ENCODE measurements at regions not wholly inside any gene's neighbourhood (a gene's known extent, or its start where the extent isn't known, plus 50 kb on each side); places are given as distances from the start of the nearest gene placed in this dataset.

- no peak for DNase-seq
These were observed 862.3 kb upstream of the GCFC2 start for GRCh38 chr2:76572981-76573380.

- no peak for DNase-seq
These were observed 859.1 kb upstream of the GCFC2 start for GRCh38 chr2:76569819-76570218.

- DNase-seq = no peak
These were observed 856.8 kb upstream of the GCFC2 start for GRCh38 chr2:76567478-76567877.

- no peak for DNase-seq
These were observed 854.0 kb upstream of the GCFC2 start for GRCh38 chr2:76564734-76565133.

- DNase-seq = no peak
These were observed 853.0 kb upstream of the GCFC2 start for GRCh38 chr2:76563730-76564129.

GRCh38 chr2:76558157-76558556 lies 847.4 kb upstream of the GCFC2 start:
- no peak for DNase-seq

- no peak for DNase-seq
These were observed 845.3 kb upstream of the GCFC2 start for GRCh38 chr2:76556018-76556417.

GRCh38 chr2:76546207-76546606 lies 835.5 kb upstream of the GCFC2 start:
- no peak for DNase-seq

GRCh38 chr2:76544901-76545300 lies 834.2 kb upstream of the GCFC2 start:
- DNase-seq = no peak

- no peak for DNase-seq
These were observed 806.8 kb upstream of the GCFC2 start for GRCh38 chr2:76517574-76517909.

- DNase-seq = no peak
These were observed 806.3 kb upstream of the GCFC2 start for GRCh38 chr2:76516861-76517573.

GRCh38 chr2:76512201-76512820 lies 801.6 kb upstream of the GCFC2 start:
- DNase-seq = no peak

- DNase-seq = no peak
These were observed 795.8 kb upstream of the GCFC2 start for GRCh38 chr2:76506538-76506937.

GRCh38 chr2:76501641-76502040 lies 790.9 kb upstream of the GCFC2 start:
- no peak for DNase-seq

GRCh38 chr2:76498360-76498759 lies 787.6 kb upstream of the GCFC2 start:
- no peak for DNase-seq

- no peak for DNase-seq
These were observed 780.8 kb upstream of the GCFC2 start for GRCh38 chr2:76491503-76491902.

GRCh38 chr2:76478266-76479035 lies 767.7 kb upstream of the GCFC2 start:
- DNase-seq = no peak

GRCh38 chr2:76472946-76473345 lies 762.2 kb upstream of the GCFC2 start:
- DNase-seq = no peak

- no peak for DNase-seq
These were observed 758.4 kb upstream of the GCFC2 start for GRCh38 chr2:76469066-76469465.

GRCh38 chr2:76467326-76467725 lies 756.6 kb upstream of the GCFC2 start:
- DNase-seq = no peak

GRCh38 chr2:76464310-76464709 lies 753.6 kb upstream of the GCFC2 start:
- DNase-seq = no peak

- no peak for DNase-seq
These were observed 750.7 kb upstream of the GCFC2 start for GRCh38 chr2:76461431-76461830.

- no peak for DNase-seq
These were observed 745.2 kb upstream of the GCFC2 start for GRCh38 chr2:76455910-76456309.

- DNase-seq = no peak
These were observed 739.3 kb upstream of the GCFC2 start for GRCh38 chr2:76450024-76450475.

All from activated CD4-positive, alpha-beta T cell treated with anti-CD3 and anti-CD28 coated beads, Interleukin-2, amount 50 U/mL, for 48 hours (primary cell).